ENCODE measurements at regions not wholly inside any gene's neighbourhood (a gene's known extent, or its start where the extent isn't known, plus 50 kb on each side); places are given as distances from the start of the nearest gene placed in this dataset.
"Not testable (repeated sequence)": the region's sequence is repeated elsewhere in the genome, so short reads cannot be mapped to it uniquely, and the experiment has no call there.

DNA sequence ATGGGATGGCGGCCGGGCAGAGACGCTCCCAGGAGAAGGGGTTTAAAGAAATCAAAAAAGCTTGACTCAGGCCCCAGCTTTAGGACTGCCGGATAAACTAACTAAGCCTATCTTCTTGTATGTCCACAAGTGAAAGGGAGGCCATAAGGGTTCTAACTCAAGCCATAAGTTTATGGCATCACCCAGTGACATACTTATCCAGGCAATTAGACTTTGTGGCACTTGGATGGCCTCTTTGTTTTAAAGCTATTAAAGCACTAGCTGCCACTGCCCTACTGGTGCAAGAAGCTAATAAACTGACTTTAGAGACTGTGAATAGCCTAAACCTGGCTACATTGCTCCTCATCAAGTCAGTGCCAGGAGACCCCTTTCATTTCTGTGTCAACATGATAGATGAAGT lies 102.0 kb downstream of the ZNF429 start:
- H3K9me3 Mint-ChIP-seq: peaks cover 8% of the 10 kb centered on the region
- H3K79me2 ChIP-seq (replicated peaks; ENCODE audit: insufficient read depth): no peaks in the 10 kb centered on the region
- no peak overlapping the region for H3K27ac ChIP-seq (ENCODE audit: low read depth)
- peaks cover 3% of the 10 kb centered on the region for H3K36me3 Mint-ChIP-seq (ENCODE audit: low read depth)
- peaks cover 32% of the 10 kb centered on the region for H3K4me1 ChIP-seq (ENCODE audit: insufficient read depth)
- no peak for ATAC-seq
- no peak overlapping the region for H3K4me3 ChIP-seq
- H4K20me1 ChIP-seq (replicated peaks; ENCODE audit: insufficient read depth): no peaks in the 10 kb centered on the region
- no peaks in the 10 kb centered on the region for H3K36me3 ChIP-seq (ENCODE audit: insufficient read depth)
- H3K27ac Mint-ChIP-seq: no peak overlapping the region
- H3K27me3 Mint-ChIP-seq (ENCODE audit: insufficient read depth, low read depth, poor library complexity): peaks cover 13% of the 10 kb centered on the region
- no peak for DNase-seq (ENCODE audit: low spot score)
- no peaks in the 10 kb centered on the region; the same call in 1 of the 2 replicates for H3F3A ChIP-seq (replicated peaks; ENCODE audit: low read depth)
- TF ChIP-seq CTCF (conservative IDR thresholded peaks at IDR 0.05; ENCODE audit: low read depth in 2 of 2) (no peak), STAT1 (IDR thresholded peaks at IDR 0.05; ENCODE audit: unreplicated experiment) (no peak), ZNF331 (CRISPR knock-in tag; IDR thresholded peaks at IDR 0.05; ENCODE audit: low read depth) (no peak), ZNF114 (CRISPR knock-in tag; IDR thresholded peaks at IDR 0.05) (no peak), JUNB (IDR thresholded peaks at IDR 0.05; ENCODE audit: unreplicated experiment) (no peak), EZH2 (IDR thresholded peaks at IDR 0.05; ENCODE audit: low read depth, unreplicated experiment) (no peak), CREB1 (CRISPR knock-in tag; IDR thresholded peaks at IDR 0.05; ENCODE audit: low read depth) (no peak)
- TF ChIP-seq, protein P1, sequence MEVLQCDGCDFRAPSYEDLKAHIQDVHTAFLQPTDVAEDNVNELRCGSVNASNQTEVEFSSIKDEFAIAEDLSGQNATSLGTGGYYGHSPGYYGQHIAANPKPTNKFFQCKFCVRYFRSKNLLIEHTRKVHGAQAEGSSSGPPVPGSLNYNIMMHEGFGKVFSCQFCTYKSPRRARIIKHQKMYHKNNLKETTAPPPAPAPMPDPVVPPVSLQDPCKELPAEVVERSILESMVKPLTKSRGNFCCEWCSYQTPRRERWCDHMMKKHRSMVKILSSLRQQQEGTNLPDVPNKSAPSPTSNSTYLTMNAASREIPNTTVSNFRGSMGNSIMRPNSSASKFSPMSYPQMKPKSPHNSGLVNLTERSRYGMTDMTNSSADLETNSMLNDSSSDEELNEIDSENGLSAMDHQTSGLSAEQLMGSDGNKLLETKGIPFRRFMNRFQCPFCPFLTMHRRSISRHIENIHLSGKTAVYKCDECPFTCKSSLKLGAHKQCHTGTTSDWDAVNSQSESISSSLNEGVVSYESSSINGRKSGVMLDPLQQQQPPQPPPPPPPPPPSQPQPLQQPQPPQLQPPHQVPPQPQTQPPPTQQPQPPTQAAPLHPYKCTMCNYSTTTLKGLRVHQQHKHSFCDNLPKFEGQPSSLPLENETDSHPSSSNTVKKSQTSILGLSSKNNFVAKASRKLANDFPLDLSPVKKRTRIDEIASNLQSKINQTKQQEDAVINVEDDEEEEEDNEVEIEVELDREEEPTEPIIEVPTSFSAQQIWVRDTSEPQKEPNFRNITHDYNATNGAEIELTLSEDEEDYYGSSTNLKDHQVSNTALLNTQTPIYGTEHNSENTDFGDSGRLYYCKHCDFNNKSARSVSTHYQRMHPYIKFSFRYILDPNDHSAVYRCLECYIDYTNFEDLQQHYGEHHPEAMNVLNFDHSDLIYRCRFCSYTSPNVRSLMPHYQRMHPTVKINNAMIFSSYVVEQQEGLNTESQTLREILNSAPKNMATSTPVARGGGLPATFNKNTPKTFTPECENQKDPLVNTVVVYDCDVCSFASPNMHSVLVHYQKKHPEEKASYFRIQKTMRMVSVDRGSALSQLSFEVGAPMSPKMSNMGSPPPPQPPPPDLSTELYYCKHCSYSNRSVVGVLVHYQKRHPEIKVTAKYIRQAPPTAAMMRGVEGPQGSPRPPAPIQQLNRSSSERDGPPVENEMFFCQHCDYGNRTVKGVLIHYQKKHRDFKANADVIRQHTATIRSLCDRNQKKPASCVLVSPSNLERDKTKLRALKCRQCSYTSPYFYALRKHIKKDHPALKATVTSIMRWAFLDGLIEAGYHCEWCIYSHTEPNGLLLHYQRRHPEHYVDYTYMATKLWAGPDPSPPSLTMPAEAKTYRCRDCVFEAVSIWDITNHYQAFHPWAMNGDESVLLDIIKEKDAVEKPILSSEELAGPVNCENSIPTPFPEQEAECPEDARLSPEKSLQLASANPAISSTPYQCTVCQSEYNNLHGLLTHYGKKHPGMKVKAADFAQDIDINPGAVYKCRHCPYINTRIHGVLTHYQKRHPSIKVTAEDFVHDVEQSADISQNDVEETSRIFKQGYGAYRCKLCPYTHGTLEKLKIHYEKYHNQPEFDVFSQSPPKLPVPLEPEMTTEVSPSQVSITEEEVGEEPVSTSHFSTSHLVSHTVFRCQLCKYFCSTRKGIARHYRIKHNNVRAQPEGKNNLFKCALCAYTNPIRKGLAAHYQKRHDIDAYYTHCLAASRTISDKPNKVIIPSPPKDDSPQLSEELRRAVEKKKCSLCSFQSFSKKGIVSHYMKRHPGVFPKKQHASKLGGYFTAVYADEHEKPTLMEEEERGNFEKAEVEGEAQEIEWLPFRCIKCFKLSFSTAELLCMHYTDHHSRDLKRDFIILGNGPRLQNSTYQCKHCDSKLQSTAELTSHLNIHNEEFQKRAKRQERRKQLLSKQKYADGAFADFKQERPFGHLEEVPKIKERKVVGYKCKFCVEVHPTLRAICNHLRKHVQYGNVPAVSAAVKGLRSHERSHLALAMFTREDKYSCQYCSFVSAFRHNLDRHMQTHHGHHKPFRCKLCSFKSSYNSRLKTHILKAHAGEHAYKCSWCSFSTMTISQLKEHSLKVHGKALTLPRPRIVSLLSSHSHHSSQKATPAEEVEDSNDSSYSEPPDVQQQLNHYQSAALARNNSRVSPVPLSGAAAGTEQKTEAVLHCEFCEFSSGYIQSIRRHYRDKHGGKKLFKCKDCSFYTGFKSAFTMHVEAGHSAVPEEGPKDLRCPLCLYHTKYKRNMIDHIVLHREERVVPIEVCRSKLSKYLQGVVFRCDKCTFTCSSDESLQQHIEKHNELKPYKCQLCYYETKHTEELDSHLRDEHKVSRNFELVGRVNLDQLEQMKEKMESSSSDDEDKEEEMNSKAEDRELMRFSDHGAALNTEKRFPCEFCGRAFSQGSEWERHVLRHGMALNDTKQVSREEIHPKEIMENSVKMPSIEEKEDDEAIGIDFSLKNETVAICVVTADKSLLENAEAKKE (CRISPR knock-in tag; IDR thresholded peaks at IDR 0.05): no peak
- TF ChIP-seq, protein P2, sequence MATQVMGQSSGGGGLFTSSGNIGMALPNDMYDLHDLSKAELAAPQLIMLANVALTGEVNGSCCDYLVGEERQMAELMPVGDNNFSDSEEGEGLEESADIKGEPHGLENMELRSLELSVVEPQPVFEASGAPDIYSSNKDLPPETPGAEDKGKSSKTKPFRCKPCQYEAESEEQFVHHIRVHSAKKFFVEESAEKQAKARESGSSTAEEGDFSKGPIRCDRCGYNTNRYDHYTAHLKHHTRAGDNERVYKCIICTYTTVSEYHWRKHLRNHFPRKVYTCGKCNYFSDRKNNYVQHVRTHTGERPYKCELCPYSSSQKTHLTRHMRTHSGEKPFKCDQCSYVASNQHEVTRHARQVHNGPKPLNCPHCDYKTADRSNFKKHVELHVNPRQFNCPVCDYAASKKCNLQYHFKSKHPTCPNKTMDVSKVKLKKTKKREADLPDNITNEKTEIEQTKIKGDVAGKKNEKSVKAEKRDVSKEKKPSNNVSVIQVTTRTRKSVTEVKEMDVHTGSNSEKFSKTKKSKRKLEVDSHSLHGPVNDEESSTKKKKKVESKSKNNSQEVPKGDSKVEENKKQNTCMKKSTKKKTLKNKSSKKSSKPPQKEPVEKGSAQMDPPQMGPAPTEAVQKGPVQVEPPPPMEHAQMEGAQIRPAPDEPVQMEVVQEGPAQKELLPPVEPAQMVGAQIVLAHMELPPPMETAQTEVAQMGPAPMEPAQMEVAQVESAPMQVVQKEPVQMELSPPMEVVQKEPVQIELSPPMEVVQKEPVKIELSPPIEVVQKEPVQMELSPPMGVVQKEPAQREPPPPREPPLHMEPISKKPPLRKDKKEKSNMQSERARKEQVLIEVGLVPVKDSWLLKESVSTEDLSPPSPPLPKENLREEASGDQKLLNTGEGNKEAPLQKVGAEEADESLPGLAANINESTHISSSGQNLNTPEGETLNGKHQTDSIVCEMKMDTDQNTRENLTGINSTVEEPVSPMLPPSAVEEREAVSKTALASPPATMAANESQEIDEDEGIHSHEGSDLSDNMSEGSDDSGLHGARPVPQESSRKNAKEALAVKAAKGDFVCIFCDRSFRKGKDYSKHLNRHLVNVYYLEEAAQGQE (IDR thresholded peaks at IDR 0.05; ENCODE audit: unreplicated experiment): no peak
- H3K9me2 ChIP-seq (ENCODE audit: insufficient read depth): no peaks in the 10 kb centered on the region; the same call in 1 of the 2 replicates
- H3K4me1 Mint-ChIP-seq: peaks cover 40% of the 10 kb centered on the region
- no peak overlapping the region; the same call in 1 of the 2 replicates for H2AFZ ChIP-seq
- H3K27me3 ChIP-seq (ENCODE audit: insufficient read depth): peaks cover 22% of the 10 kb centered on the region
- H3K4me2 ChIP-seq: no peak overlapping the region
- no peak overlapping the region for H3K4me3 Mint-ChIP-seq

DNA sequence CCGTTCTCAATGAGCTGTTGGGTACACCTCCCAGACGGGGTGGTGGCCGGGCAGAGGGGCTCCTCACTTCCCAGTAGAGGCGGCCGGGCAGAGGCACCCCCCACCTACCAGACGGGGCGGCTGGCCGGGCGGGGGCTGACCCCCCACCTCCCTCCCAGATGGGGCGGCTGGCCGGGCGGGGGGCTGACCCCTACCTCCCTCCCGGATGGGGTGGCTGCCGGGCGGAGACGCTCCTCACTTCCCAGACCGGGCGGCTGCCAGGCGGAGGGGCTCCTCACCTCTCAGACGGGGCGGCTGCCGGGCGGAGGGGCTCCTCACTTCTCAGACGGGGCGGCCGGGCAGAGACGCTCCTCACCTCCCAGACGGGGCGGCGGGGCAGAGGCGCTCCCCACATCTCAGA lies 101.6 kb downstream of the ZNF429 start:
- H3K4me3 ChIP-seq; H3K27ac ChIP-seq (ENCODE audit: low read depth); H3K36me3 Mint-ChIP-seq (ENCODE audit: low read depth); H3K4me3 Mint-ChIP-seq; H3K27ac Mint-ChIP-seq; H3K4me2 ChIP-seq; H4K20me1 ChIP-seq (replicated peaks; ENCODE audit: insufficient read depth); H2AFZ ChIP-seq; ATAC-seq; H3F3A ChIP-seq (replicated peaks; ENCODE audit: low read depth); DNase-seq (ENCODE audit: low spot score); H3K79me2 ChIP-seq (replicated peaks; ENCODE audit: insufficient read depth); H3K9me3 Mint-ChIP-seq; H3K36me3 ChIP-seq (ENCODE audit: insufficient read depth); H3K9me2 ChIP-seq (ENCODE audit: insufficient read depth): not testable (repeated sequence)
- Mint-ChIP-seq H3K27me3 (ENCODE audit: insufficient read depth, low read depth, poor library complexity) (peaks cover 13% of the 10 kb centered on the region), H3K4me1 (peaks cover 43% of the 10 kb centered on the region)
- Histone ChIP-seq H3K27me3 (ENCODE audit: insufficient read depth) (peaks cover 22% of the 10 kb centered on the region), H3K4me1 (ENCODE audit: insufficient read depth) (peaks cover 35% of the 10 kb centered on the region)

Data from GM23338 (cell line).